HUDEP-2 (cell line): ENCODE measurements at regions not wholly inside any gene's neighbourhood (a gene's known extent, or its start where the extent isn't known, plus 50 kb on each side); places are given as distances from the start of the nearest gene placed in this dataset.

Source experiments
- DNase-seq, 76 experiments: peaks; one replicate each; lab custom pipeline; 2025; ENCODE audit not compliant: unreplicated experiment in 76 of 76; lab: John Stamatoyannopoulos, UW

DNA sequence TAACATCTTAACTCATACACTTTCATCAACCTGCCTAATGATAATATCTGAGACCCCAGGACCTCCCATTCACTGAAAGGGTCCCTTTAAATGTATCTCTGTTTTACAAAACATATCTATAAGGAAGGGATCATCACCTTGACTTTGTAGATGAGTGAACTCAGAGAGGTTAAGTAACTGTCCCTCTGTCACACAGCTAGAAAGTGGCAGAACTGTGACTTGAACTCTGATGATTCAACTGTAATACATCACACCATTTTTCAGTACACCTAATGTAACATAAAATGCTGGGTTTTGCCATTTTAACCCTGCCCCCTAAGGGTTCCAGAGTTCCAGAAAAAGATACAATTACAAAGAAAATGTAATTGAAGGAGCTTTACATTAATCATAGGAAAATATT is 234.6 kb downstream of the ZEB2 start:
- no peak for DNase-seq

DNA sequence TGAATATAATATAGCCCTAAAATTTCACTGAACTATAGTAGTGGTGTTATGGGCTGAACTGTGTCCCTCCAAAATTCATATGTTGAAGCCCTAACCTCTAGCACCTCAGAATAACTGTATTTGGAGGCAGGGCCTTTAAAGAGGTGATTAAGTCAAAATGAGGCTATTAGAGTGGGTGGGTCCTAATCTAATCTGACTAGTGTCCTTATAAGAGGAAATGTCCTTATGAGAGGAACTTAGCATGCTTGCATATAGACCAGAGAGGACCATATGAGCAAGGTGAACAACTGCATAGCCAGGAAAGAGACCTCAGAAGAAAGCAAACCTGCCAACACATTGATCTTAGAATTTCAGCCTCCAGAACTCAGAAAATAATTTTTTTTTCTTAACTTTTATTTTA is 238.4 kb downstream of the ZEB2 start:
- DNase-seq: no peak

DNA sequence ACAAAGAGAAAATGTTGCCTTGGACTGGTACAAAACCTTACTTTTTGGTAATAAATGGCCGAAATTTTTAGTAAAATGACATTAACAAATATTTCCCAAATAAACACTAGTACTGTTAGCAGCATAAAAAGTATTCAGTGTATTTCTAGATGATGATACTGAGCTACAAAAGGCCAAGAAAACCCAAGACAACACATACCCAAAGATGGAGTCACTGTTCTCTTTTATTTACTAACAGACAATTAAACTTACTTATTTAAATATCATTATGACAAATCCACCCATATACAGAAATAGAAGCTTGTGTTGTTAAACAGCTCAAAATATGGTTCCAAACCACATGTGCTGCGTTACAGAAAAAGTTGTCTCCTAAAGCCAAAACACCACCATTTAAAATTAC is 239.9 kb downstream of the ZEB2 start:
- no peak for DNase-seq

DNA sequence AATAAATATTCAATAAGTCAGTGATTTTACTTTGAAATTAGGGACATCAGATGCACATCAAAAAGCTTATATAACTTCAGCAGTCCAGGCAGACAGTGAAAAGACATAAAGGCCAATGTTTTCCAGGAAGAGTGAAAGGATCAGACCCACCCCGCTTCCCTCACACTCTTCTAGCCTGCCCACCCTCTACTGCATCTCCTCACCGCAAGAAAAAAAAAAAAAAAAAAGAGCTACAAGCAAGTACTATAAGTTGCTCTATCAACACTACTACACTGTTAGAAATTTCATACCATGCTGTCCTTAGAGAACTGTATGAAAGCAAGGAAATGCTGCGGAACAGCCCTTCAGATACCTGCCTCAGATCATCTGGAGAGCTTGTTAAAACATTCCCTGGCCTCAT is 240.8 kb downstream of the ZEB2 start:
- no peak for DNase-seq

DNA sequence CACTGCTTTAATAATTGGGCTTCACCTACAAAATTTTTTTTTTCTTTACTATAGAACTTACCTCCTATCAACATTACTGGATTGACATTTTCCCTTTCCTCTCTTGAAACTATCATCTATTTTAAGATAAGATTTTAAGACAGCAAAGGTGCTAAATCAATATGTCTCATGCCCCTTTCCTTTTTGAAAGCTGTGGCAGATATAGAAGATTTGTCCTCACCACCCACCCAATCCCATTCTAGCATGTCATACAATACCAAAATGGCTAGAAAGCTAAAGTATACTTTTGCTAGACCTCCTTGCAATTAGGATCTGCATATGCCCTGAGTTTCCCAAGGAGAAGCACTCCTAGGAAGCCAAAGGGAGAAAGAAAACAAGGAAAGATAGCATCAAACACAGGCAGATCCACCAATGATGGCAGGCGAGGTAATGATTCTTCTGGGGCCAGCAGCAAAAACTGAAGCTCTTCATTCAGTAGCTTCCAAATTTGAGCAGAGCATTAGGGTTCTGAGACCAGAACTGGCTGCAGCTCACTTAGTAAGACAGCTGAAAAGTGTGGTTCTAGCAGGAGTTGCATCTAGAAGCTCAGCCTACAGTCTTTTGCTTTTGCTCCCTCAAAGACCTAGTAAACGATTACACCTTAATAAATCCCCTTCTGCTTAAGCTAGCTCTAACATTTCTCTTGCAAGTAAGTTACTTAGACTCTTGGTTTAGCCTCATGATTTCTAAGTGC is 242.1 kb downstream of the ZEB2 start:
- no peak for DNase-seq

DNA sequence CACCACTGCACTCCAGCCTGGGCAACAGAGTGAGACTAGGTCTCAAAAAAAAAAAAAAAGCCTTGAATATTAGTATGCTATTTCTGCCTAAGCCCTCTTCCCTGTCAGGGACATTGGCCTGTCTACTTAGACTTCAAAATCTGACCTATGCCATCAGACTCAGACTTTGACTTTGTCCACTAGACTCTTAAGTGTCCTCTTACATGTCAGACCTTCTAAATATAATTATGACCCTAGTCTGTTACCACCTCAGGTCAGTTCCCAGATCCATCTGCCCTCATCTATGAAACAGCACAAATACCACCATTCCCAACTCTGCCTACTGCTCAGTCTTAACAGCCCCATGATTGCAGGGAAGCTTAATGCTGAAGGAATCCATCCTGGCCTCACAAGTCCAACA is 244.6 kb downstream of the ZEB2 start:
- DNase-seq: no peak

DNA sequence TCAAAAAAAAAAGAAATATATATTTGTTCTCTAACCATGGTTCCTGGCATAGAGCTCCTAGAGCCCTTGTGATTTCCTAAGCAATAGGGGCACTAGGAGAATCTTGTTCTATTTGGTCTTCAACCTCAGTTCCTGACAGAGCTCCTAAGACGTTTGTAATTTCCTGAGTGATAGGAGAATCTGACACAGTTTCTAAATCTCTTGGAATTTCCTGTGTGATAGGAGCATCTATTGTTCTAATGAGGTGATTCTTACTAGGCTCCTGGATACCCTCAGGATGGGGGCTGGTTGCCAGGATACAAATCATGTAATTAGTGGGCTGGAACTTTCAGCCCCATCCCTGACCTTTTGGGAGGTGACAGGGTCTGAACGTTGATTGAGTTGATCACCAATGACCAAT is 245.8 kb downstream of the ZEB2 start:
- DNase-seq: no peak

DNA sequence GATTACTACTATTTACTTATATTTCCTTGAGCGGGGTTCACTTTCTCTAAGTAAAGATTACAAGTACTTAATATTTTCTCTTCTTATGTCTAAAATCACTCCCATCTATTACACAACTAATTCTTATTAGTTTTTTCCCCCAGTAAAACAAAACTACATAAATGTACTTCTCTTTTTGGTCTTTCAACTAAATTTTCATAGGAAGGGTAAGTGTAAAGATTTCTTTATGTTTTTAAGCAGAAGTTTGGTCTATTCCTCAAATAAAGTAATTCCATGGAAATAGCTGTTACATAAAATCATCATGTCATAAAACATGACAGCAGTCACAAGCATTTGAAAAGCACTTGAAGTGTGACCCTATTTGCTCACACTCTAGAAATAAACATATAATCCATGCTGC is 249.0 kb downstream of the ZEB2 start:
- DNase-seq: no peak

DNA sequence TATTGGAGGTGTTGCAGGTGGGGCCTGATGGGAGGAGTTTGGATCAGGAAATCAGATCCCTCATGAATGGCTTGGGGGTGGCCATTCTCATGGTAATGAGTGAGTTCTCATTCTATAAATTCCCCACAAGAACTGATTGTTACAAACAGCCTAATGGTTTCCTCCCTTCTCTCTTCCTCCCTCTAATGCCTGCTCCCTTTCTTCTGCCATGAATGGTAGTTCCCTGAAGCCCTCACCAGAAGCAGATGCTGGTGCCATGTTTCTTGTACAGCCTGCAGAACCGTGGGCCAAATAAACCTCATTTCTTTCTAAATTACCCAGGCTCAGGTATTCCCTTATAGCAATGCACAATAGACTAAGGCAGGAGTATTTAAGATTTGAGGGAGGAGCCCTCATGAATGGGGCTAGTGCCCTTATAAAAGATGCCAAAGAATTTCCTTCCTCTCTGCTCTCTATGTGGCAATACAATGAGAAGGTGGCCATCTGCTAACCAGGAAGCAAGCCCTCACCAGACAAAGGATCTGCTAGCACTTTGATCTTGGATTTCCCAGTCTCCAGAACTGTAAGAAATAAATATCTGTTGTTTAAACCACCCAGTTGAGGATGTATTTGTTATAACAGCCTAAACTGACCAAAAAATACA is 251.8 kb downstream of the ZEB2 start:
- no peak for DNase-seq

DNA sequence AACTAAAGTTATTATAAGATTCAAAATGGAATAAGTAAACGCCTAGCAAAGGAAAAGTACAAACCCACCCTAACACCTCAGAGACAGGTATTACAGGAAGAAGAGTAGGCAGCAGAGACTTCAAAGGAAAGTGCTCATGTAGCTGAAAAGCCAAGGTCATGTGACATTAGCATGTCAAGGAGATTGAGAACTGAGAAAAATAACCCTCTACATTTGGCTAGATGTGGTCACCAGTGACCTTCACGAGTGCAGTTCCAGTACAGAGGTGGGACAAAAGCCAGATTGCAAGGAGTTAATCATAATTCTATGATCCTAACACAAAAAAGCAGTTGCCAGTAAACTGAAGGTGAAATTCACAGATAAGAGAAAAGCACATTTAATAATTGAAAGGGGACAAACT is 252.7 kb downstream of the ZEB2 start:
- DNase-seq: peak in 26 of 76 experiments; percentile 1 to 69 (median 22)

DNA sequence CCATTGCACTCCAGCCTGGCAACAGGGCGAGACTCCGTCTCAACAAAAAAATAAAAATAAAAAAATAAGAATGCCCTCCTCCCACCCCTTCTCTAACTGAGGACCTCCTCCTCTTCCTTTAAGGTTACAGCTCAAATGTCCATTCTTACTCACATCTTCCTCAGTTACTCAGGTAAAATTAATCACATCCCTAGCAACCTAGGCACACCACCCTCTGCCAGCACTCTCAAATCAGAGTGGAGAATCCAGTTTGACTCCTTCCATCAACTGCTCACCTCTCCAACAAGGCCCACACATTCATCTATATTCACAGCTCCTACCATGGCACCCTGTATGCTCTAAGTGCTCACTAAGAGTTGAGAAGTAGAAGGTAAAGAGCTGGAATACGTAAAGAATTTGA is 254.3 kb downstream of the ZEB2 start:
- DNase-seq: no peak

DNA sequence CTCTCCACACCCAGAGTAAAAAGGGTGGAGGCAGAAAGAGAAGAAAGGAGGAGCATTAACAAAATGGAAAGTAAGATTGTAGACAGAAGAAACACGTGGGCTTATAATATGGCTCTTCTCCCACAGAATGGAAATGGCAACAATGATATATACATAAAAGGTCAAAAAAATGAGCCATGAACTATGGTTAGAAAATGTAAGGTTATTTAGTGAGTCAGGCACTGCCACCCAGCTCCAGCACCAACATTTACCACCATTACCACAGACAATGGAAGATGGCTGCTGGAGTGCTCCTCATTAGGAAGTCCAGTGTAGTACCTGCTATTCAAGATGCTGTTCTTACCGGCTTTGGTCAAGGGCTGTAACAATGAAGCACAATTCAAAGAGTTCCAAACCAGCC is 258.0 kb downstream of the ZEB2 start:
- DNase-seq: no peak

DNA sequence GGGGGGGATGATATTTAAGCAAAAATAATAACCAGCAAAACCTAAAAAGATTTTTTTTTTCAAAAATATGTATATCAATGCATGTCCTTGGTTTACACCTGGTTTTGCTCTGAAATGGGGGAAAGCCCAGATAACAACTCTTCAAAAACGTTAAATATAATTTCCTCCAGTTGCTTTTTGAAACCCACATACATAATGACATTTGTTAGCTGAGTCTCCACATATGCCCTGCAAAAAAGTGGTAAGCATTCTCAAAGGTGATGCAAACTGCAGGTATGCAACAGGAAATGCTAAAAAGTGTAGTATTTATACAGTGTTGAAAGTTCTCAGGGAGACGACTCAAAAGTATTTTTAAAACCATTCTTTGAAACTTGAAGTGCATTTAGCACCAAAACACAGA is 258.6 kb downstream of the ZEB2 start:
- DNase-seq: no peak

DNA sequence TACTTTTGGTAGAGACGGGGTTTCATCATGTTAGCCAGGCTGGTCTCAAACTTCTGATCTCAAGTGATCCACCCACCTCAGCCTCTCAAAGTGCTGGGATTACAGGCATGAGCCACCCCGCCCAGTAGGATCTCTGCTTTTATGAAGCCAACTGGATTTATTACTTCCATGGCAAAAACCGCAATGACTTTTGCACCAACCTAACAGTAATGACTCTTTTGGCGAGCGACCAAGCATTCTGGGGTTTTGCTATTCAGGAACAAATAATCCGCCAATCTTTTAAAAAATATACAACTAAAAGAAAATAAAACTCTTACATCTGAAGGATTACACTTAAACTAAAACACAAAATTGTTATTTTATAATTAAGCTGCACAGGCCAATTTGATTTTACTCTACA is 260.6 kb downstream of the ZEB2 start:
- DNase-seq: no peak

DNA sequence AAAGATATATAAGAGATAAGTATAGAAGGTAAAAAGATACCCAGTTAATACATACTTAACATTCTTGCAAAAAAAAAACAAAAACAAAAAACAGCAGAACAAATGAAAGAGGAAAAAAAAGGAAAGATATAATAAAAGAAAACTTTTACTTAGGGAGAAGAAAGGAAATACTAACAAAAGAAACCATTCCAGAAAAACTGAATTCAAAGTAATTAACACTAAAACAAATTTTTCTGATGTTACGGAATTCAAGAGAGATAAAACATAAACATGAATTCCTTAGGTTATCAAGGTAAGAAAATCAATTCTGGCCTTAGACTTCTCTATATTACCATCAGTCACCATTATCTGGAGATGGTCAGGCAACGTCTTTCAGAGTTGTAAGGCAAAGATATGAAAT is 261.8 kb downstream of the ZEB2 start:
- no peak for DNase-seq

DNA sequence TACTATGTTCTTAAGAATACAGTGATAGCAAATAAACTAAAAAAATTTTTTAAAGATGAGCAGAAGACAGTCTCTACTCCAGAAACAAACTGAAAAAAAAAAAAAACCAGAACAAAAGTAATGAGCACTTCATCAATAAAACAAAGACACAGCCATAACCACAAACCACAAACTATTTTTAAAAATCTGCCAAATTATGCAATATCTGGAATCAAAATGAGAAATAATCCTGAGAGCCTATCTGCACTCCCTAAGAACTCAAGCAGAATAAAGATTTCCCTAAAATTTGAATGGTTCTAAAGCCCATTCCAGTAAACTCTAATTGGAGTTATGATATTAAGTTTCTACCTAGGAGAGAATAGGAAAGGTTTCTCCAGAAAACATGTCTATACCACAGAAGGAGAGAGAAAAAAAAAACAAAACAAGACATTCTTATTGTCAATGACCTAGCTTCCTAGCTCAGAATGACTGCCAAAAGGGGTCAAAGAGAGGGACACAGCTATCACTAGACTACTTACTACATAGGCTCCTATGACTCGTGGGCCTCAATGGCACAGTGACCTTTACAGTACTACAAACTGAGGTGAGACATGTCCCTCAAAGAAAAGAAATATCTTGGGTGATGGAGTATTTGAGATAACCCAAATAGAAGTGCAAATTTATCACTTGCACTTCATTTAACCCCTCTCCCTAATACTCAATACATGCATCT is 262.8 kb downstream of the ZEB2 start:
- no peak for DNase-seq

DNA sequence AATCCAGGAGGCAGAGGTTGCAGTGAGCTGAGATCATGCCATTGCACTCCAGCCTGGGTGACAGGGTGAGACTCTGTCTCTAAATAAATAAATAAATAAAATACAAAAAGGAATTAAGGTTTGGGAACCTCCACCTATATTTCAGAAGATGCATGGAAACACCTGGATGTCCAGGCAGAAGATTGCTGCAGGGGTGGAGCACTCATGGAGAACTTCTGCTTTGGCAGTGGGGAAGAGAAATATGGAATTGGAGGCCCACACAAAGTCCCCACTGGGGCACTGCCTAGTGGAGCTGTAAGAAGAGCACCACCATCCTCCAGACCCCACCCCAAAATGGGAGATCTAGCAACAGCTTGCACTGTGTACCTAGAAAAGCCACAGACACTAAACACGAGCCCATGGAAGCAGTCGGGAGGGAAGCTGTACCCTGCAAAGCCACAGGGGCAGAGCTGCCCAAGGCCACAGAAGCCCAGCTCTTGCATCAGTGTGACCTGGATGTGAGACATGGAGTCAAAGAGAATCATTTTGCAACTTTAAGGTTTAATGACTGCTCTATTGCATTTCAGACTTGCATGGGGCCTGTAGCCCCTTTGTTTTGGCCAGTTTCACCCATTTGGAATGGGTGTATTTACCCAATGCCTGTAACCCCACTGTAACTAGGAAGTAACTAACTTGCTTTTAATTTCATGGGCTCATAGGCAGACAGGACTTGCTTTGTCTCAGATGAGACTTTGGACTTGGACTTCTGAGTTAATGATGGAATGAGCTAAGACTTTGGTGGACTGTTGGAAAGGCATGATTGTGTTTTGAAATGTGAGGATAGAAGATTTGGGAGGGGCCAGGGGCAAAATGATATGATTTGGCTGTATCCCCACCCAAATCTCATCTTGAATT is 265.3 kb downstream of the ZEB2 start:
- DNase-seq: no peak

DNA sequence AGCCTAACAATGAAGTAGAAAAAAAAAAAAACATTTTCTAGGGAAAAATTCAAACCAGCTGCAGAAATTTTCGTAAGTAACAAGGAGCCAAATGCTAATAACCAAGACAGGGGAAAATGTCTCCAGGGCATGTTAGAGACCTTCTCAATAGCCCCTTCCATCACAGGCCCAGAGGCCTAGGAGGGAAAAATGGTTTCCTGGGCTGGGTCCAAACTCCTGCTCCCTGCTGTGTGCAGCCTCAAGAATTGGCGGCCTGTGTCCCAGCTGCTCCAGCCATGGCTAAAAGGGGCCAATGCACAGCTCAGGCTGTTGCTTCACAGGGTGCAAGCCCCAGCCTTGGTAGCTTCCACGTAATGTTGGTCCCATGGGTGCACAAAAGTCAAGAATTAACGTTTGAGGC is 266.2 kb downstream of the ZEB2 start:
- no peak for DNase-seq

DNA sequence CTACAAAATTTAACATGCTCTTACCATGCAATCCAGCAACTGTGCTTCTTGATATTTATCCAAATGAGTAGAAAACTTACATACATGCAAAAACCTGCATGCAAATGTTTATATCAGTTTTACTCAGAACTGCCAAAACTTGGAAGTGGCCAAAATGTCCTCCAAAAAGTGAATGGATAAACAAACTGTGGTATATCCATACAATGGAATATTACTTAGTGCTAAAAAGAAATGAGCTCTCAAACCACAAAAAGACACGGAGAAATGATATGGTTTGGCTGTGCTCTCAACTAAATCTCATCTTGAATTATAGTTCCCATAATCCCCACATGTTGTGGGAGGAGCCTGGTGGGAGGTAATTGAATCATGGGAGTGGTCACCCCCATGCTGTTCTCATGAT is 267.2 kb downstream of the ZEB2 start:
- DNase-seq: no peak

DNA sequence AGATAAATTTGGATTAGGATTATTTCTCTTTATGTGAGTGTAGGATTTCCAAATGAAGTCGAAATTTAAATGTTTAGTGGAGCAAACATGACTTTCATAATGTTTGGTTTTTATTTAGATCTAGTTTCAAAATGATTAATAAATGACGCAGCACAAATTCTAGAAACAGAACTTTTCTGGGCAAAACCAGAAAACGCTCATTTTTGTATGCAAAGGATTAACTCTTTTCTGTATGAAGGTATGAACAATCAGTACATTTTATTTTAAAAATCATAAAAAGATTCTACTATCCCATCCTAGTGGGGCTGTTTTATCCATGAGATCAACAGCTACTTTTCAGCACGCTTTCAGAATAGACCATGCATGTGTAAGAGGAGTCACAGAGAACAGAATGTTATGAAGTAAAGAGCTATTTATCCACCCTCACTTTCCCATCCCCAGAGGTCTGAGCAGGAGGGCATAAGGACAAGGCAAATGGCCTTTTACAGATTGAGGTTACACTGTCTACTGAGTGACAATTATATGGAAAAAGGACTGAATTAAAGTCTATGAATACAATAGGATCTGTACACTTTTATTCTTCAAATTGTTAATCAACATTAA is 270.8 kb downstream of the ZEB2 start:
- no peak for DNase-seq
